ENCODE measurements at regions not wholly inside any gene's neighbourhood (a gene's known extent, or its start where the extent isn't known, plus 50 kb on each side); places are given as distances from the start of the nearest gene placed in this dataset.

- no peak for DNase-seq
Observed at GRCh38 chr4:11342401-11342800, 86.3 kb downstream of the HS3ST1 start.

- no peak for DNase-seq
Observed at GRCh38 chr4:11341337-11342043, 87.2 kb downstream of the HS3ST1 start.

GRCh38 chr4:11338956-11339782 is 89.5 kb downstream of the HS3ST1 start:
- no peak for DNase-seq

- DNase-seq, result no peak
Observed at GRCh38 chr4:11337287-11337686, 91.4 kb downstream of the HS3ST1 start.

GRCh38 chr4:11336435-11336834 is 92.3 kb downstream of the HS3ST1 start:
- no peak for DNase-seq

- DNase-seq, result no peak
Observed at GRCh38 chr4:11334887-11335286, 93.8 kb downstream of the HS3ST1 start.

- DNase-seq, result no peak
Observed at GRCh38 chr4:11328401-11328800, 100.3 kb downstream of the HS3ST1 start.

GRCh38 chr4:11326021-11326420 is 102.7 kb downstream of the HS3ST1 start:
- no peak for DNase-seq

- no peak for DNase-seq
Observed at GRCh38 chr4:11323771-11324170, 104.9 kb downstream of the HS3ST1 start.

- DNase-seq, result no peak
Observed at GRCh38 chr4:11313157-11313943, 115.3 kb downstream of the HS3ST1 start.

GRCh38 chr4:11312389-11312788 is 116.3 kb downstream of the HS3ST1 start:
- no peak for DNase-seq

- no peak for DNase-seq
Observed at GRCh38 chr4:11301075-11301660, 127.5 kb downstream of the HS3ST1 start.

- no peak for DNase-seq
Observed at GRCh38 chr4:11299836-11300235, 128.9 kb downstream of the HS3ST1 start.

GRCh38 chr4:11299016-11299415 is 129.7 kb downstream of the HS3ST1 start:
- no peak for DNase-seq

- DNase-seq, result no peak
Observed at GRCh38 chr4:11298451-11298850, 130.2 kb downstream of the HS3ST1 start.

- DNase-seq, result no peak
Observed at GRCh38 chr4:11297627-11298026, 131.1 kb downstream of the HS3ST1 start.

GRCh38 chr4:11297201-11297600 is 131.5 kb downstream of the HS3ST1 start:
- DNase-seq, result no peak

- no peak for DNase-seq
Observed at GRCh38 chr4:11293866-11294265, 134.8 kb downstream of the HS3ST1 start.

GRCh38 chr4:11287055-11287454 is 141.6 kb downstream of the HS3ST1 start:
- no peak for DNase-seq

- no peak for DNase-seq
Observed at GRCh38 chr4:11286533-11286932, 142.2 kb downstream of the HS3ST1 start.

- no peak for DNase-seq
Observed at GRCh38 chr4:11281720-11282119, 147.0 kb downstream of the HS3ST1 start.

GRCh38 chr4:11271263-11271662 is 157.4 kb downstream of the HS3ST1 start:
- DNase-seq, result no peak

- no peak for DNase-seq
Observed at GRCh38 chr4:11268149-11268548, 160.5 kb downstream of the HS3ST1 start.

Data from CD4-positive, alpha-beta T cell treated with Interferon gamma for 1 hour (primary cell).